Hematopoietic multipotent progenitor cell treated with erythropoietin and hydrocortisone succinate and interleukin-3 and kit ligand, for 4 days (in vitro differentiated cells): ENCODE measurements at regions not wholly inside any gene's neighbourhood (a gene's known extent, or its start where the extent isn't known, plus 50 kb on each side); places are given as distances from the start of the nearest gene placed in this dataset.
A peak's percentile ranks its signal among the peaks of the same experiment; 100 is the strongest.

Experiments
- DNase-seq: peaks from one replicate; pipeline ENCODE4 v3.0.0-alpha.2; 2015

DNA sequence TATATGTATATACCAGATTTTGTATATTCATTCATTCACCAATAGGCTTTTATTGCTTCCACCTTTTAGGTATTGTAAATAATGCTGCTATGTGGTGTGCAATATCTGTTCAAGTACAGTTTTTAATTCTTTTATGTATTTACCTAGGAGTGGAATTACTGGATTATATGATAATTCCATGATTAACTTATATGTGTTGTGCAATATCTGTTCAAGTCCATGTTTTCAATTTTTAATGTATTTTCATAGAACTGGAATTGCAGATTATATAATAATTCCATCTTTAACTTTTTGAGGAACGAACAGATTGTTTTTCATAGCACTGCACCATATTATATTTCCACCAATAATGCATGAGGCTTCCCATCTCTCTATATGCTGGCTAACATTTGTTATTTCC is 50.6 kb upstream of the L3MBTL4 start:
- no peak for DNase-seq

DNA sequence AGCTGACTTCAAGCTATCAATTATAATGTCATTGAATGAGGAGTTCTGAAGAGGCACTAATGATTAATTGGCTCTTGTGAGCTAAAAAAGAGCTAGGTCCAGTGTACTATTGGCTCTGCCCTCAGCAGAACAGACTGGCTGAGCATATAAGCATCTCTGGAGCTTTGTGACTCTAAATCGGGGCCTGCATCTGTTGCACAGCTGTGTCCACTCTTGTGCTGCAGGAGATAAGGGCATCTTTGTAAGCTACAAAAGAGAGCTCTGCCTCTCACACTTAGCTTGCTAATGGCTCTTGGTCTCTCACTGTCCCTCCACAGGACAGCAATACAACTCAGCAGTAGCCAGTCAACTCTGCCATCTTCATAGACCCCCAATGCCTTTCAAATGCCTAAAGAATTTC is 61.5 kb upstream of the L3MBTL4 start:
- DNase-seq: no peak

GRCh38 chr18:6476880-6477279 is 62.2 kb upstream of the L3MBTL4 start:
- no peak for DNase-seq

DNA sequence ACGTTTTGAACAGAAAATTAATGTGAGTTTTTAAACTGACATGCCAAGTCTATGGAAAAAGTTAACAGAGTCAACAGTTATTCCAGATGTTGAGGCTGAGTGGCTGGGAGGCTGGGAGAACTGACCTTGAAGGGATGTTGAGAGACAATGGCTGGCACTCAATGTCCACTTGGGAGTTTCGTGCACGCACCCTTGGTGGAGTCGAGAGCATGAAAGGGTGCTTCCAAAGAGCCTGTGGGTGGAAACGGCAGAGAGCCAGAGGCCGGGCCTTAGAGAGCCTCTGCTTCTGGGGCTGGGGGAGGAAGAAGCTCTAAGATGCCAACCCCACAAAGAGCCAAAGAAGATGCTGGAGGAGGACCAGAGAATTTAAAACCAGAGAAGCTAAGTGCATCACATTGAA is 63.4 kb upstream of the L3MBTL4 start:
- no peak for DNase-seq

DNA sequence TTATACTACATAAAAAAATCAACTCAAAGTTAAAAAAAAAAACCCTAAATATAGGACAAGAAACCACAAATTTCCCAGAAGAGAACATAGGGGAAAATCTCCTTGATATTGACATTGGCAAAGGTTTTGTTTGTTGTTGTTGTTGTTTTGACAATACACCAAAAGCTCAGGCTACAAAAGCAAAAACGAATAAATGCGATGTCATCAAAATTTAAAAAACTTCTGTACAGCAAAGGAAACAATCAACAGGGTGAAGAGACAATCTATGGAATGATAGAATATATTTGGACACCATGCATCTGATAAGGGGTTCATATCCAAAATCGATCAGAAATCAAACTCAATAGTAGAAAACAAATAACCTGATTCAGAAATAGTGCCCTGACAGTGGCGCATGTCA is 65.0 kb upstream of the L3MBTL4 start:
- no peak for DNase-seq

DNA sequence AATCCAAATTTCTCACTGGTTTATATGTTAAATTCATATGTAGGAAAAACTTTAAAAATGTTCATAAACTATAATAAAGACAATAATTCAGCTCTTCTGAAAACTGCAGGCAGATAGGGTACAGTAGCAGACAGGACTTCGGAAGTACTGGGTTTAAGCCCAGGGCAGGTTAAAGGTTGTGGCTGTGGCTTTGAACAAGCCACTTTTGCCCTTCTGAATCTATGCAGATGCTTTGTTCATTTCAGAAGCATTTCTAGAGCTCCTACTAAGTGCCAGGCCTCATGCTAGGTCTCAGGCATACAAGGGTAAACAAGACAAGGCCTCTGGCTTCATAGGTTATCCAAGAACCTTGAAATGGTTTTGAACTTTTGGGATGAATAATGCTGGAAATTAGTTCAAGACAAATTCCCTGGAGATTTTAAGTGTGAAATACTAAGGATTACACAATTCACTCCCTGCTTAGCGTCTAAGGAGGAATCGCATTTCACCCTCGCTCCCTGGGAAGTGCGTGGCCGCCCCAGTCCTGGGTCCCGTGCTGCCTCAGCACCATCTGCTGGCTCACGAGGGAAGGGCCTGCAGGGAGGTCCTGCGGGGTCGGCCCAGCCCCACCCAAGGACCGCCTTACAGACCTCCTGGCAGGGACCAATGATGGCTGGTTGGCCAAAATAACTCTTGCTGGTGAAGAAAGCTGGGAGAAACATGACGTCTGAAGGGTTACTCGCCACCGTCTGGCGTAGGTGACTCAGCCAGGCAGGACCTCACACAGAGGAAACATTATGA is 67.7 kb upstream of the L3MBTL4 start:
- peak; percentile 69 for DNase-seq

DNA sequence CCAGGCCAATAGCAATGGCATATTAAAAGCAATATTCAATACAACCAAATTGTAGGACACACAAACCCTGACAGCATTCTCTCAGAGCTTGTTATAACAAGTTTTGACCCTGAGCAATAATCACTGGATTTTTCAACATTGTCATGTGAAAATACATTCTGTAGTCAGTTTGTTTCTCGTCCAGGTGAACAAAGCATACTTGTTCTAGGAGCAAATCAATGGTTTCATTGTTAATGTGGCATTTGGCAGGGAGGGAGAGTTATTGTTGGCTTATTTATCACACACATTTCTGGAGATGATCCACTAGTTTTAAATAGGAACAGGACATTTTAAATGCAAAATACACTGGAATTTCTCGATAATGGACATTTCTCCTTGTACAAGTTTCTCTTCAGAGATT is 69.9 kb upstream of the L3MBTL4 start:
- no peak for DNase-seq

DNA sequence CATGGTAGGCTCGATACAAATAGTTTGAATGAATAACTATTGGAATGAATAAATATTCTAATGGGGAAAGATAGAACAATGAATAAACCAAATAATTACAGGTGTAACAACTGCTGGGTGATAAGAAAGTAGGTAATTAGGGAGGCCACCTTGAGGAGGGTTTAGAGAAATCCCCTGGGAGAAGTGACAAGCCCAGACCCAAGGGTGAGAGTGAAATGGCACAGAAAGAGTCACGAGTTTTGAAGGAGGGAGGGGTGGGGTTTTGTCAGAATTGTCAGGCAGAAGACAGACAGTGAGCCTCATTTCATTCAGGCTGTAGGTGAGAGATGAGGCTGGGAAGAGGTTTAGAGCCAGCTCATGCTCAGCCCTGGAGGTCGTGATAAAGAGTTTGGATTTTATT is 71.6 kb upstream of the L3MBTL4 start:
- no peak for DNase-seq

DNA sequence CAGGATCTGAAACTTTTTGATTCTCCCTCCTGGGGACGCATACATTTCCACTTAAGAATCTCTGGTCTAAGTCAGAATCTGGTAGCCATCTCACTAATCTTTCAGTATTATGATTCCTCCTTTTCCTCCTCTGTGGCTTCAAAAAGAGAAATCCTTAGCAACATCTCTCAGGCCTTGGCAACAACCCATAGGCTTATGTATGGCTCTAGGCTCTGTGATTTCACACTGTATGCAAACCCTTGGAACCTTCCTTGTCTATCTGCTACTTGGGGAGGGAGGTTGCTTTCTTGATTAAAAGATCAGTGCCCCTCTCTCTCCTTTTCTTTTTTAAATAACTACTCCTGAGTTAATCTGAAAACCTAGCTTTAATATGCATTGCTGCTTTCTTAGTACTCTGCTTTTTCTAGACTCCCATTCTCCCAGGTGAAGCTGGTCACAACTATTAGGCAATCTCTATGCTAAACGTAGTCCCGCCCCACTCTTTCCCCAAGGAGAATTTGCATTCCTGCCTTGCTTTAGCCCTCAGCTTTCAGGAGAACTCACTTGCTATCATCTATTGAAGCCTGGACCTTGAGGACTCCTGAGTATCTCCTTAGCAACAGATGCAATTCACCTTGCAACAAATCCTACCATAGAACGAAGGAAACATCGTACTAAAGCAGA is 72.2 kb upstream of the L3MBTL4 start:
- no peak for DNase-seq

DNA sequence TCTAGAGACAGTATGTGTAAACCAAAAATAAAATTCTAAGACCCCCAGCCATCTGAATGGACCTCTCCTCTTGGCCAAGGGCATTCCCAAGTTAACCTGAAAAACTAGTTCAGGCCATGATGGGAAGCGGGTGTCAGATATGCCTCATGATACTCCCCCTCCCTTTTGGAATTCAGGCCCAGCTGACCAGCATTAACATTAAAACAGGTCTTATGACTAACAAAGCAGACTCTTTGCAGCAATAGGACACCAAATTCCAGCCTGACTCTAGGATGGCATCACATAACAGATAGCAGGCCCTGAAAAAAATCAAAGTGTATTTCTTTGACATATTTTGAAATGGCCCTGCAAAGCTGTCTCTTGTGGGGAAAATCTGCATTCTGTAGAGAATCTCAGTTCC is 73.3 kb upstream of the L3MBTL4 start:
- DNase-seq: no peak

- DNase-seq: no peak
Observed at GRCh38 chr18:6488956-6489355, 74.2 kb upstream of the L3MBTL4 start.

GRCh38 chr18:6489977-6490376 is 75.3 kb upstream of the L3MBTL4 start:
- DNase-seq: no peak

DNA sequence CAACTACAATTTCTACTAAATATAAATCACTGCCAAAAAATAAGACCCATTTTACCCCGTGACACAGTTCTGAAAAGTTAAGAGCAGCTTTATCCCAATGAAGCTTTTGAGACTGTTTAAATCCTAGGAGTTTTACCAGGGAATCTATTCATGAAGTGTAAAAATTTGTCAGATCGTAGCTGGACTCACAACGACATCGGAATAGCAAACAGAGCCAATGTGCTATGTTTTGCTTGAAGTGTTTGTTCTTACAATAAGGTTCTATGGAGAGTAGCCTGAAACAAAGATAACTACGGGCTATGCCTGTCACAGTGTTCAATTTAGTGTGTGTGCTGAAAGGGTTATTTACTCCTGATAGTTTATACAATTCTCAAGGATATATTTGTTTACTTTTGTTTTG is 78.5 kb upstream of the L3MBTL4 start:
- DNase-seq: no peak

DNA sequence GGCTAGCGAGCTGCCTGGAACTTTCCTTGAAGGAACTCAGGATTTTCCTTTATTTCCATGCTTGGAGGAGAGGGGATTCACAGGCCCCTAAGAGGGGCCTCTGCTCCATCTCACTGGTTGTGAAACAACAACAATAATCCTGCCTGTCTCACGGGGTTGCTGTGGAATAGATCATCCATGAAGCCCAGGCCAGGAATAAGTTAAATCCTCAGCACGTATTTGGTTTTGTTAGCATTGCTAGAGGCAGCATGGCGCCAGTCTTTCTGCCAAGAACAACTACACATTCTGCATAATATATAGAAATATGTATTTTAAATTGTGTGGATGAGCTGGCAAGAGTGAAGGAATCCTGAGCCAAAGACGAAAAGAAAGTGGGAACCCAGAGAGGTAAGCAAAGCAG is 80.8 kb upstream of the L3MBTL4 start:
- no peak for DNase-seq

- DNase-seq: no peak
Observed at GRCh38 chr18:6497543-6497942, 82.8 kb upstream of the L3MBTL4 start.

GRCh38 chr18:6498289-6498856 is 83.7 kb upstream of the L3MBTL4 start:
- no peak for DNase-seq

DNA sequence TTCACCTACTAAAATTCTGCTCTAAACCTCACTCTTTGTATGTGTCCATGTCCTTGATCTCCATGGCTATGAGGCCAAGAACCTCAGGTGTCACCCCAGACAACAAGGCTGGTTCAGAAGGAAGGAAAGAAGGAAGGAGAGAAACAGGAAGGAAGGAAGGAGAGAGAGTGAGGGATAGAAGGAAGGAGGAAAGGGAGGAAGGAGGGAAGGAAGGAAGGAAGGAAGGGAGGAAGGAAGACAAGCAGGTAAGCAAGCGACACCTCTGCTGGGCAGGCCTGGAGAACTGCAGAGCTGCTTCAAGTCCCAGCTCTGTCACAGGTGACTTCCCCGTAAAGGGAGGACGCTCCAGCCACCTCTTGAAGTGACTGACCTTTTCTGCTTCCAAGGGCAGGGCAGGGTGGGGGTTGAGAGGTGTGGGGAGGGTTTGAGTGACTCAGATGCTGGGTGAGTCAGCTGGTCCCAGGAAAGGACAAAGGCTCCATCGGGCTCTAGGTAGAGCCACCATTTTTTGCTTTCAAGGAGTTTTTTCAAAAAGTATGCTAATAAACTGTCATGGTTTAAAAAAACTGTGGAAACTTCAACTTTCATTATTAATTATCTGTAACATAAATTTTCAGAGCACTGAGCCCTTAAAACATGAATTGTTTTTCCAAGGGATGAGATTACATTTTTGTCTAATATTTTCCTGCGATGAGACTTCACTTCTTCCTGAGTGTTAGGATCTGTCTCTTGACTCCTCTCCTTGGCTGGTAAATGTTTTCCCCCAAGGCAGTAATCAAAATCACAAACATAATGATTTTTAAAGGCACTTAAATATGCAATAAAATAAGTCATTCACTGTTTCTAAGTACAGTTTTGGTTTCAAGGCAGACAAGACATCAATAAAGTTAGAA is 90.1 kb upstream of the L3MBTL4 start:
- DNase-seq: no peak

DNA sequence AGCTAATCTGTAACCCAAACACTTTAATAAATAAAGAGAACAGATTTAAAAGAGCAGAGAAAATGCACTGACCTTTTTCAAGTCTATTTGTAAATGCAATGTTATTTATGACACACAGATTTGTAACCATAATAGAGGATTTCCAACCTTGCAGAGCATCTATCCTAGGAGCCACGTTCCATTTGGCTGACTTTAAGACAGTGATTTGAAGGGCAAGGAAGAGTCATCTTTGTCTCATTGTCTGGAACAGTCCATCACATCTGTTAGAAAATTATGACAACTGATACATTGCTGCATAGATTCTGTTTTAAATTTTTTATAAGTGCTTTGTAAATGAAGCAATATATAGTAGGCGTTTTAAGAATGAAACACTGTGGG is 90.8 kb upstream of the L3MBTL4 start:
- no peak for DNase-seq

DNA sequence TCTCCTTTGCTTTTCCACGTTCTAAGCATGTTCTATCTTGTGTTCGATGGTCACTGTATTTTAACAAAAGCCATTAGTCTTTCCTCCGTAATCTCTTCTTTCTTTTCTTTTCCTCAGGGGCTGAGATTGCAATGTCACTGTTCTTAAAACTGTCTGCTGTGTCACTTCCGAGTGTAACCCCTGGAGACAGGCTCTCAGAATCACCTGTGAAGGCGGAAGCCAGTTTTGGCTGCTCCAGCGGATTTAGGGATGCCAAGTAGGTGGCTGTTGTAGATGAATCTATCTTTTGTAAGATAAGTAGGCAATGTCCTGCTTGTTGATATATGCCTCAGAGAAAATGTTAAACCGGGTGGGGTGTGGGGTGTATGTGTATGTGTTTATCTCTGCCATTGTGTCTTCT is 94.7 kb upstream of the L3MBTL4 start:
- no peak for DNase-seq

GRCh38 chr18:6509832-6510231 is 95.1 kb upstream of the L3MBTL4 start:
- no peak for DNase-seq

- no peak for DNase-seq
Observed at GRCh38 chr18:6520901-6521300, 106.2 kb upstream of the L3MBTL4 start.

GRCh38 chr18:6521803-6522418 is 107.2 kb upstream of the L3MBTL4 start:
- DNase-seq: peak; percentile 70

DNA sequence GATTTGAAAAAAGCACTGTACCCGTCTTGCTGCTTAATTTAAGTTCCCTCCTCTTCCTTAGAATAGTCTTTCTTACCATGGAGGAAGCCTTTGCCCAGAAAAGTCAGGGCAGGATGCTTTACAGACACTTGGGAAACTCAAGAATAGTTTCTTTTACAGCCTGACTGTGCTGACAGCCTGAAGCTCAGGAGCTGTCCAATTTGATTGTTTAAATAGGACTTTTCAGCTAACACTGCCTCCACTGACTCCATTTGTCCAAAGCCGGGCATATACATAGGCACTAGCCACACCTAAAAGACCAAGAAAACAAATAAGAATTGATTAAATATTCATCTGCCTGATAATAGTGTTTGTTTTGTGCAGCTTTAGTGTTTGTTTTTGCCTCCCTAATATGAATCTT is 110.9 kb upstream of the L3MBTL4 start:
- no peak for DNase-seq
